MM.1S (cell line): ENCODE measurements at regions not wholly inside any gene's neighbourhood (a gene's known extent, or its start where the extent isn't known, plus 50 kb on each side); places are given as distances from the start of the nearest gene placed in this dataset.

Experiments
- DNase-seq: peaks from one replicate; pipeline ENCODE4 v3.0.0-alpha.2; 2015
- H2AFZ ChIP-seq: fragments of 300-600 bp; sonication (generic); 2 replicates; pipeline ENCODE4 v1.6.0; 2016; ENCODE audit warnings: antibody characterized with exemption, low read length
- H3F3A ChIP-seq: fragments of 300-600 bp; sonication (generic); 2 replicates; pipeline ENCODE4 v1.6.1; 2016; ENCODE audit warnings: mild to moderate bottlenecking, antibody characterized with exemption, low read length, moderate library complexity, mixed read lengths; ENCODE audit not compliant: insufficient read depth
- H3K27ac ChIP-seq: fragments of 300-600 bp; sonication (generic); 2 replicates; pipeline ENCODE4 v1.5.1; 2016; ENCODE audit warnings: mild to moderate bottlenecking, low read length
- H3K27me3 ChIP-seq: fragments of 300-600 bp; sonication (generic); replicated peaks from 2 replicates; pipeline ENCODE4 v1.6.0; 2016; ENCODE audit warnings: low read length; ENCODE audit not compliant: insufficient read depth
- H3K36me3 ChIP-seq: fragments of 300-600 bp; sonication (generic); replicated peaks from 2 replicates; pipeline ENCODE4 v1.6.1; 2016; ENCODE audit warnings: mild to moderate bottlenecking, low read length, mixed read lengths; ENCODE audit not compliant: insufficient read depth
- H3K4me1 ChIP-seq: fragments of 300-600 bp; sonication (generic); 2 replicates; pipeline ENCODE4 v1.6.1; 2016; ENCODE audit warnings: low read length, mixed read lengths
- H3K4me2 ChIP-seq: fragments of 300-600 bp; sonication (generic); 2 replicates; pipeline ENCODE4 v1.6.0; 2016; ENCODE audit warnings: low read depth, low read length
- H3K4me3 ChIP-seq: fragments of 300-600 bp; sonication (generic); 2 replicates; pipeline ENCODE4 v1.5.1; 2016; ENCODE audit warnings: low read length, mixed read lengths
- H3K79me2 ChIP-seq: fragments of 300-600 bp; sonication (generic); 2 replicates; pipeline ENCODE4 v1.6.1; 2016; ENCODE audit warnings: mixed run types, low read length, mixed read lengths
- H3K9ac ChIP-seq: fragments of 300-600 bp; sonication (generic); 2 replicates; pipeline ENCODE4 v1.6.1; 2016; ENCODE audit warnings: low read length, mixed read lengths
- H3K9me2 ChIP-seq: fragments of 300-600 bp; sonication (generic); replicated peaks from 2 replicates; pipeline ENCODE4 v1.6.1; 2016; ENCODE audit warnings: mild to moderate bottlenecking, low read length, mixed read lengths; ENCODE audit not compliant: insufficient read depth
- H3K9me3 ChIP-seq: fragments of 300-600 bp; sonication (generic); replicated peaks from 2 replicates; pipeline ENCODE4 v1.6.1; 2016; ENCODE audit warnings: mild to moderate bottlenecking, low read length, mixed read lengths; ENCODE audit not compliant: insufficient read depth
- H4K20me1 ChIP-seq: fragments of 300-600 bp; sonication (generic); 2 replicates; pipeline ENCODE4 v1.6.1; 2016; ENCODE audit warnings: mild to moderate bottlenecking, low read length, moderate library complexity, mixed read lengths; ENCODE audit not compliant: insufficient read depth
- EZH2 ChIP-seq: fragments of 300-600 bp; sonication (generic); optimal IDR thresholded peaks from 2 replicates; pipeline ENCODE3; 2017; ENCODE audit warnings: low read depth, mild to moderate bottlenecking, antibody characterized with exemption, low read length, mixed read lengths
- EZH2phosphoT487 ChIP-seq: fragments of 300-600 bp; sonication (generic); IDR thresholded peaks from 2 replicates; pipeline ENCODE4 v1.6.1; 2018; ENCODE audit warnings: antibody characterized with exemption, low read length
- TF ChIP-seq, protein P1 (sequence below): fragments of 300-600 bp; sonication (generic); IDR thresholded peaks from 2 replicates; pipeline ENCODE4 v1.5.1; 2016; ENCODE audit warnings: antibody characterized with exemption, low read length, mixed read lengths

DNA sequence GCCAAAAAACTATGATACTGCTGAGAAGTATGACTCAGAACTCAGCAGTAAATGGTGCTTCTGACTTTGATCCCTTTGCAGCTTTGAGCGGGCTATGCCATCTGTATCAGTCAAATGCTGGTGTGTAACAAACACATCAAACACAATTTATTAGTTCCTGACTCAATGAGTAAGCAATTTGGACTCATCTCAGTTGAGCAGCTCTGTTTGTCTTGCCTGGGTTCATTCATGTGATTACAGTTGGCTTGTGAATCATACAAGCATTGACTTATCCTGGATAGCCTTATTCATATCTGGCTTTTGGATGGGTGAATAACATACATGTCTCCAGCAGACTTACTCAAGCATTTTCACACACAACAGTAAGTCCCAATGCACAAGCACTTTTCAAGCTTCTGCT, 858.8 kb downstream of the METTL15 start:
- Histone ChIP-seq H3K4me1 (no peaks in the 10 kb centered on the region), H4K20me1 (no peaks in the 10 kb centered on the region), H3K9ac (no peak overlapping the region), H3K4me2 (no peak overlapping the region), H3K4me3 (no peak overlapping the region), H3K79me2 (no peaks in the 10 kb centered on the region), H3K36me3 (no peaks in the 10 kb centered on the region), H3K9me2 (no peaks in the 10 kb centered on the region), H3K27me3 (no peaks in the 10 kb centered on the region), H2AFZ (no peak overlapping the region), H3K27ac (no peak overlapping the region), H3F3A (no peaks in the 10 kb centered on the region), H3K9me3 (no peaks in the 10 kb centered on the region)
- no peak for TF ChIP-seq EZH2
- TF ChIP-seq, protein P1, sequence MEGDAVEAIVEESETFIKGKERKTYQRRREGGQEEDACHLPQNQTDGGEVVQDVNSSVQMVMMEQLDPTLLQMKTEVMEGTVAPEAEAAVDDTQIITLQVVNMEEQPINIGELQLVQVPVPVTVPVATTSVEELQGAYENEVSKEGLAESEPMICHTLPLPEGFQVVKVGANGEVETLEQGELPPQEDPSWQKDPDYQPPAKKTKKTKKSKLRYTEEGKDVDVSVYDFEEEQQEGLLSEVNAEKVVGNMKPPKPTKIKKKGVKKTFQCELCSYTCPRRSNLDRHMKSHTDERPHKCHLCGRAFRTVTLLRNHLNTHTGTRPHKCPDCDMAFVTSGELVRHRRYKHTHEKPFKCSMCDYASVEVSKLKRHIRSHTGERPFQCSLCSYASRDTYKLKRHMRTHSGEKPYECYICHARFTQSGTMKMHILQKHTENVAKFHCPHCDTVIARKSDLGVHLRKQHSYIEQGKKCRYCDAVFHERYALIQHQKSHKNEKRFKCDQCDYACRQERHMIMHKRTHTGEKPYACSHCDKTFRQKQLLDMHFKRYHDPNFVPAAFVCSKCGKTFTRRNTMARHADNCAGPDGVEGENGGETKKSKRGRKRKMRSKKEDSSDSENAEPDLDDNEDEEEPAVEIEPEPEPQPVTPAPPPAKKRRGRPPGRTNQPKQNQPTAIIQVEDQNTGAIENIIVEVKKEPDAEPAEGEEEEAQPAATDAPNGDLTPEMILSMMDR = no peak
- TF ChIP-seq EZH2phosphoT487 = no peak
- no peak for DNase-seq

DNA sequence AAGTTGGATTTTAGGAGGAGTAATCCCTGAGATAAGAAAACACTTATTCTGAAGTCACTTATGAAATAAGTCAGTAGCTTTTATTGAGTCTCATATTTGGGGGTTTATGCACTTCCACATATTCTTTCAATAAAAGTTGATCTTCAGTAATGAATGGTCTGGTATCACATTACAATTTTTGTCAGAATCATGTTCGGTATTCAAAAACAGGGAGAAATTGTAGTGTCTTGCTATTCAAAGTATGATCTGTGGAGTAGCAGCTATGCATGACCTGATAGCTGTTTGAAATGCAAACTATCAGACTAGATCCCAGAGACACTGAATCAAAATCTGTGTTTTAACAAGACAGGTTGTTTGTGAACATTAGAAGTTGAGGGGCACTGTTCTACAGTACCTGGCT, 857.6 kb downstream of the METTL15 start:
- no peak overlapping the region for H2AFZ ChIP-seq
- no peaks in the 10 kb centered on the region for H3K9me2 ChIP-seq
- H3K4me3 ChIP-seq = no peak overlapping the region
- no peak overlapping the region for H3K27ac ChIP-seq
- H3K79me2 ChIP-seq = no peaks in the 10 kb centered on the region
- no peaks in the 10 kb centered on the region for H3K9me3 ChIP-seq
- no peak for DNase-seq
- no peak overlapping the region for H3K4me2 ChIP-seq
- no peaks in the 10 kb centered on the region for H3K27me3 ChIP-seq
- no peaks in the 10 kb centered on the region for H4K20me1 ChIP-seq
- TF ChIP-seq EZH2 (no peak), EZH2phosphoT487 (no peak)
- TF ChIP-seq, protein P1 = no peak
- no peaks in the 10 kb centered on the region for H3K4me1 ChIP-seq
- H3K36me3 ChIP-seq = no peaks in the 10 kb centered on the region
- no peak overlapping the region for H3K9ac ChIP-seq
- no peaks in the 10 kb centered on the region for H3F3A ChIP-seq

DNA sequence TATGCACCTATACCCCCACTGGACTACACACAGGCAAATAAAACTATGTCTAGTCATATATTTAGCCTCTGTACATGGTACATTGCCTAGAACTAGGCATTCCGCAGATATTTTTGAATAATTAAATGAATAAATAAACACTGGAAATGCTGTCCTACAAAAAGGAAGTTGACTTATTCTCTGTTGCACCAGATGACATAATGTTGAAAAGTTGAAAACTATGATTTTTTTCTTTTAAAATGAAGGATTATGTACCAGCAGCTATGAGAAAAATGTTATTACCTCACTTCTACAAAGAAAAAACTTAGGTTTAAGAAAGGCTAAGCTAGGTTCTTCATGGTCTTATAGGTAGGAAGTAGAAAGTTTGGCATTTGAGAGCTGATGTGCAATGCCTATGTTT, 856.6 kb downstream of the METTL15 start:
- H3K27me3 ChIP-seq = no peaks in the 10 kb centered on the region
- no peaks in the 10 kb centered on the region for H3K4me1 ChIP-seq
- no peaks in the 10 kb centered on the region for H3K9me3 ChIP-seq
- no peaks in the 10 kb centered on the region for H4K20me1 ChIP-seq
- TF ChIP-seq EZH2 (no peak), EZH2phosphoT487 (no peak)
- TF ChIP-seq, protein P1 = no peak
- H3K4me3 ChIP-seq = no peak overlapping the region
- H3F3A ChIP-seq = no peaks in the 10 kb centered on the region
- DNase-seq = no peak
- H3K79me2 ChIP-seq = no peaks in the 10 kb centered on the region
- H3K27ac ChIP-seq = no peak overlapping the region
- H3K9ac ChIP-seq = no peak overlapping the region
- H2AFZ ChIP-seq = no peak overlapping the region
- H3K36me3 ChIP-seq = no peaks in the 10 kb centered on the region
- H3K9me2 ChIP-seq = no peaks in the 10 kb centered on the region
- no peak overlapping the region for H3K4me2 ChIP-seq
